HG03469 (cell line): ENCODE measurements at regions not wholly inside any gene's neighbourhood (a gene's known extent, or its start where the extent isn't known, plus 50 kb on each side); places are given as distances from the start of the nearest gene placed in this dataset.
"Not testable (repeated sequence)": the region's sequence is repeated elsewhere in the genome, so short reads cannot be mapped to it uniquely, and the experiment has no call there.

ENCODE experiments used
- ATAC-seq: cut with Tn5 transposase; IDR thresholded peaks from one replicate; pipeline ENCODE4 v1.9.1; 2021; ENCODE audit warnings: mild to moderate bottlenecking, moderate library complexity, moderate number of reproducible peaks; ENCODE audit not compliant: unreplicated experiment

GRCh38 chr6:40705354-40705753 is 118.2 kb upstream of the LRFN2 start:
- no peak for ATAC-seq

- no peak for ATAC-seq
Measured at GRCh38 chr6:40701352-40702007, 114.3 kb upstream of the LRFN2 start.

- ATAC-seq, result no peak
Measured at GRCh38 chr6:40700006-40700580, 112.9 kb upstream of the LRFN2 start.

- no peak for ATAC-seq
Measured at GRCh38 chr6:40695750-40696415, 108.7 kb upstream of the LRFN2 start.

- ATAC-seq, result no peak
Measured at GRCh38 chr6:40695114-40695513, 108.0 kb upstream of the LRFN2 start.

- no peak for ATAC-seq
Measured at GRCh38 chr6:40693768-40694167, 106.6 kb upstream of the LRFN2 start.

- no peak for ATAC-seq
Measured at GRCh38 chr6:40692337-40692736, 105.2 kb upstream of the LRFN2 start.

GRCh38 chr6:40689185-40689584 is 102.0 kb upstream of the LRFN2 start:
- no peak for ATAC-seq

GRCh38 chr6:40688214-40688761 is 101.1 kb upstream of the LRFN2 start:
- no peak for ATAC-seq

- no peak for ATAC-seq
Measured at GRCh38 chr6:40685862-40686261, 98.7 kb upstream of the LRFN2 start.

- ATAC-seq, result no peak
Measured at GRCh38 chr6:40681622-40682021, 94.5 kb upstream of the LRFN2 start.

- no peak for ATAC-seq
Measured at GRCh38 chr6:40678941-40679340, 91.8 kb upstream of the LRFN2 start.

- no peak for ATAC-seq
Measured at GRCh38 chr6:40674170-40674569, 87.0 kb upstream of the LRFN2 start.

- ATAC-seq, result no peak
Measured at GRCh38 chr6:40672087-40672486, 84.9 kb upstream of the LRFN2 start.

- ATAC-seq, result no peak
Measured at GRCh38 chr6:40671694-40672050, 84.5 kb upstream of the LRFN2 start.

GRCh38 chr6:40671001-40671693 is 84.0 kb upstream of the LRFN2 start:
- ATAC-seq, result no peak

- no peak for ATAC-seq
Measured at GRCh38 chr6:40669343-40669742, 82.2 kb upstream of the LRFN2 start.

- no peak for ATAC-seq
Measured at GRCh38 chr6:40668203-40668602, 81.0 kb upstream of the LRFN2 start.

- ATAC-seq, result no peak
Measured at GRCh38 chr6:40666530-40666929, 79.4 kb upstream of the LRFN2 start.

GRCh38 chr6:40661726-40662125 is 74.6 kb upstream of the LRFN2 start:
- ATAC-seq, result no peak

- ATAC-seq, result not testable (repeated sequence)
Measured at GRCh38 chr6:40656772-40657171, 69.6 kb upstream of the LRFN2 start.

GRCh38 chr6:40654828-40655227 is 67.7 kb upstream of the LRFN2 start:
- ATAC-seq, result no peak
